Stimulated activated naive B cell treated with anti-CD40 and anti-IgM and Interleukin-4, amounts not matched to agents 10 μg/mL and 1 μg/mL and 100 μg/mL, for 72 hours (primary cell): ENCODE measurements at regions not wholly inside any gene's neighbourhood (a gene's known extent, or its start where the extent isn't known, plus 50 kb on each side); places are given as distances from the start of the nearest gene placed in this dataset.
A peak's percentile ranks its signal among the peaks of the same experiment; 100 is the strongest.

Source experiments
- ATAC-seq, 2 donors: fragments of 150-1000 bp; cut with Tn5 transposase; replicated peaks; 2 replicates each; pipeline ENCODE4 v1.10.0; 2021; ENCODE audit warnings: moderate library complexity in 1 of 2
- DNase-seq: peaks from one replicate; pipeline ENCODE4 v3.0.0; 2021
- H3K27ac Mint-ChIP-seq: one replicate; pipeline ENCODE4 v1.8.0; 2022; ENCODE audit warnings: mild to moderate bottlenecking, mixed read lengths
- H3K27me3 Mint-ChIP-seq, 2 donors: one replicate each; pipeline ENCODE4 v1.8.0; 2022; ENCODE audit warnings: mixed read lengths in 2 of 2
- H3K36me3 Mint-ChIP-seq, 2 donors: one replicate each; pipeline ENCODE4 v1.8.0; 2022; ENCODE audit warnings: mixed read lengths in 2 of 2, mild to moderate bottlenecking in 1 of 2
- H3K4me1 Mint-ChIP-seq, 2 donors: one replicate each; pipeline ENCODE4 v1.8.0; 2022; ENCODE audit warnings: mixed read lengths in 2 of 2, mild to moderate bottlenecking in 1 of 2
- H3K4me3 Mint-ChIP-seq, 2 donors: one replicate each; pipeline ENCODE4 v1.8.0; 2022; ENCODE audit warnings: mild to moderate bottlenecking in 2 of 2, mixed read lengths in 2 of 2, moderate library complexity in 1 of 2
- H3K9me3 Mint-ChIP-seq, 2 donors: one replicate each; pipeline ENCODE4 v1.8.0; 2022; ENCODE audit warnings: mixed read lengths in 2 of 2, mild to moderate bottlenecking in 1 of 2

- Mint-ChIP-seq H3K27ac (no peak overlapping the region), H3K4me1 (no peaks in the 10 kb centered on the region), H3K27me3 (peaks cover 5 to 11% of the 10 kb centered on the region in 2 donors), H3K9me3 (no peaks in the 10 kb centered on the region), H3K4me3 (no peak overlapping the region), H3K36me3 (no peaks in the 10 kb centered on the region)
- DNase-seq (no peak), ATAC-seq (no peak)
Observed at GRCh38 chr7:37504801-37505200, 56.1 kb upstream of the ELMO1 start.

- no peak overlapping the region for H3K4me3 Mint-ChIP-seq
- no peaks in the 10 kb centered on the region for H3K9me3 Mint-ChIP-seq
- H3K4me1 Mint-ChIP-seq, result no peaks in the 10 kb centered on the region
- DNase-seq (no peak), ATAC-seq (no peak)
- H3K27me3 Mint-ChIP-seq, result peaks cover 5 to 11% of the 10 kb centered on the region in 2 donors
- no peak overlapping the region for H3K27ac Mint-ChIP-seq
- H3K36me3 Mint-ChIP-seq, result no peaks in the 10 kb centered on the region
Observed at GRCh38 chr7:37505750-37506353, 57.2 kb upstream of the ELMO1 start.

- ATAC-seq, result no peak
- H3K9me3 Mint-ChIP-seq, result no peaks in the 10 kb centered on the region
- no peaks in the 10 kb centered on the region for H3K4me1 Mint-ChIP-seq
- no peak overlapping the region for H3K4me3 Mint-ChIP-seq
- no peak overlapping the region for H3K27ac Mint-ChIP-seq
- H3K27me3 Mint-ChIP-seq, result peaks cover 5 to 11% of the 10 kb centered on the region in 2 donors
- no peaks in the 10 kb centered on the region for H3K36me3 Mint-ChIP-seq
- no peak for DNase-seq
Observed at GRCh38 chr7:37508118-37508517, 59.5 kb upstream of the ELMO1 start.

DNA sequence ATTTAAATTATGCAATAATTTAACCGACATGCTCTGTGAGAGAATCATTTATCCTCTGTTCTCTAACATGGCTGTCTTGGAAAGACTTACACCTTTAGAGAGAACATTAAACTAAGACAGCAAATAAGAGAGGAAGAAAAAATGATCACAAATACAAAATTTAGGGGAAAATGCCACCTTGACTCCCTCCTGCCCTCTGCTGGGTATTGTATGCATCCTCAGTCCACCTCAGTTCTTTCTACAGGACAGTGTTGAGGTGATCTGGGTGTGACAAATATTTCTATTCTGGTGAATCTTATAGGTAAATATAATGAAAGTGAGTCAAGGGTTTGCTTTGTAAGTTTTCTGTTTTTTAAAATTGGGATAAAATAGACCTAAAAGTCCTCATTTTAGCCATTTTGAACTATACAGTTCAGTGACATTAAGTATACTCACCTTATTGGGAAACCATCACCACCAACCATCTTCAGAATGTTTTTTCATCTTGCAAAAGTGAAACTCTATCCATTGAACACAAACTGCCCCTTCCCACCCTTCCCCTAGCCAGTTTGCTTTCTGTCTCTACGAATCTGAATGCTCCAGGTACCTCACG, 61.5 kb upstream of the ELMO1 start:
- DNase-seq (no peak), ATAC-seq (peak; percentile 48 to 57)
- H3K4me1 Mint-ChIP-seq, result no peaks in the 10 kb centered on the region

DNA sequence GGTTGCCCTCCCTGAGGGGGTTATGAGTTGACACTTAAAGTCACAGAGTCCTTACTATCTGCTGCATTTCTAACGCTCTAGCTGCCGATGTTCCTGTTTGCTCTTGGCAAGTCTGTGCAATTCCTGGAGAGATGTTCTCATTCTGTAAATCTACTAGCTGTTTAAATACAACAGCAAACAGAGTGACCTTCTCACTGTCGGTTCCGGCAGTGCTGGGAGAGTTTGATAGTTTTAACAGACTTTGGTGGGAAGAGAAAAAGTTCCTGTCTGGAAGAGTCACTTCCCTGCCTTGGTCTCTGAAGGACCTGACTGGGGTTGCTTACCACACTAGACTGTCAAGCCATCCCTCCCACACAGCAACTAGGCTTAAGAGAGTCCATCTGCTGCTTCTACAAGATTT, 63.3 kb upstream of the ELMO1 start:
- H3K4me1 Mint-ChIP-seq, result no peaks in the 10 kb centered on the region
- no peak overlapping the region for H3K4me3 Mint-ChIP-seq
- H3K9me3 Mint-ChIP-seq, result no peaks in the 10 kb centered on the region
- peaks cover 4 to 10% of the 10 kb centered on the region in 2 donors for H3K27me3 Mint-ChIP-seq
- DNase-seq (no peak), ATAC-seq (no peak)
- no peaks in the 10 kb centered on the region for H3K36me3 Mint-ChIP-seq
- H3K27ac Mint-ChIP-seq, result no peak overlapping the region

More for the DNA sequence above, 61.5 kb upstream of the ELMO1 start:
- Mint-ChIP-seq H3K4me3 (no peak overlapping the region), H3K36me3 (no peaks in the 10 kb centered on the region), H3K27ac (no peak overlapping the region), H3K9me3 (no peaks in the 10 kb centered on the region), H3K27me3 (peaks cover 0 to 11% of the 10 kb centered on the region in 2 donors)

DNA sequence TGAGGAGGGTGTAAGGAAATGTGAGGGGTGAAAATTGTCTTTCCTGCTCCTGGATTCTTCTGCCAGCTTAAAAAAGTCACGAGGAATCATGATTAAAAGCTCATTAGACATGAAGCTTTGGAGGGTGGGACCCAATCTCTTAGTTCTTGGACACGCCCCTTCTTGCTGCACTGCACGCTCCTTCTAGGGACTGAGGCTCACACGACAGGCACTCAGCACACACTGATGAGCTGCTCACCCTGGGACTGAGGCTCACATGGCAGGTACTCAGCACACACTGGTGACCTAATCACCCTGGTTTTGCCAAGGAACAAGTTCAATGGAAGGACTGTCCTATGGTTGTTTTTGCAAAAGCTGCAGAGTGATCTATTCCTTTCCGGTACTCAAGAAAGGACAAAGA, 65.8 kb upstream of the ELMO1 start:
- Mint-ChIP-seq H3K9me3 (no peaks in the 10 kb centered on the region), H3K4me1 (no peaks in the 10 kb centered on the region)

GRCh38 chr7:37516664-37517063, 68.0 kb upstream of the ELMO1 start:
- Mint-ChIP-seq H3K4me1 (no peaks in the 10 kb centered on the region), H3K36me3 (no peaks in the 10 kb centered on the region), H3K27ac (no peak overlapping the region), H3K27me3 (peaks cover 0 to 9% of the 10 kb centered on the region in 2 donors), H3K9me3 (no peaks in the 10 kb centered on the region), H3K4me3 (no peak overlapping the region)
- DNase-seq, result no peak
- no peak for ATAC-seq

More for the DNA sequence above, 65.8 kb upstream of the ELMO1 start:
- ATAC-seq, result no peak
- H3K27me3 Mint-ChIP-seq, result peaks cover 0 to 4% of the 10 kb centered on the region in 2 donors
- no peak overlapping the region for H3K4me3 Mint-ChIP-seq
- no peak overlapping the region for H3K27ac Mint-ChIP-seq
- H3K36me3 Mint-ChIP-seq, result no peaks in the 10 kb centered on the region
- DNase-seq, result no peak

GRCh38 chr7:37518266-37518665, 69.6 kb upstream of the ELMO1 start:
- Mint-ChIP-seq H3K4me1 (no peaks in the 10 kb centered on the region), H3K27ac (no peak overlapping the region), H3K9me3 (no peaks in the 10 kb centered on the region), H3K36me3 (no peaks in the 10 kb centered on the region), H3K4me3 (no peak overlapping the region), H3K27me3 (peaks cover 0 to 9% of the 10 kb centered on the region in 2 donors)
- DNase-seq, result no peak
- no peak for ATAC-seq

- no peak overlapping the region for H3K4me3 Mint-ChIP-seq
- peaks cover 0 to 4% of the 10 kb centered on the region in 2 donors for H3K27me3 Mint-ChIP-seq
- no peaks in the 10 kb centered on the region for H3K4me1 Mint-ChIP-seq
- ATAC-seq (no peak), DNase-seq (no peak)
- H3K27ac Mint-ChIP-seq, result no peak overlapping the region
- H3K9me3 Mint-ChIP-seq, result no peaks in the 10 kb centered on the region
- H3K36me3 Mint-ChIP-seq, result no peaks in the 10 kb centered on the region
Observed at GRCh38 chr7:37524056-37524455, 75.4 kb upstream of the ELMO1 start.

DNA sequence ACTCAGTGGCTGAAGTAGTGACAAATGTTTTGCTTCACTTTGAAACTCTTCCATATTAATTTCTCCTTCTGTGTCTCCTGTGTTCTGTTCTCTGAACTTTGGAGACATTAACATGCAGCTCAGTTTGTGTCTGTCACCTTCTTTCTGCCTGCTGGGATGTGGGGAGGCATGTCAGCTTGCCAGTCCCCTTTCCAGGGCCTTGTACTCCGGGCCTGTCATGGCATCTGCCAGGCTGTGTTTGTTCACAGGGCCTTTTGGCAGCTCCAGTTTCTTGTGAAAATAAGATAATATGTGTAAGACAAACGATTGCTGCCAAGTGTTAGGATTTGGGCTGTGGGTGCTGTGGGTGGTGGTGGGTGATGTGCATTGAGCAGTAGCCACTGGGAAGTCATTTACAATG, 76.1 kb upstream of the ELMO1 start:
- H3K27ac Mint-ChIP-seq, result no peak overlapping the region
- ATAC-seq, result no peak
- no peak overlapping the region for H3K4me3 Mint-ChIP-seq
- H3K36me3 Mint-ChIP-seq, result no peaks in the 10 kb centered on the region
- no peak for DNase-seq
- no peaks in the 10 kb centered on the region for H3K9me3 Mint-ChIP-seq
- peaks cover 0 to 2% of the 10 kb centered on the region in 2 donors for H3K27me3 Mint-ChIP-seq
- H3K4me1 Mint-ChIP-seq, result no peaks in the 10 kb centered on the region

DNA sequence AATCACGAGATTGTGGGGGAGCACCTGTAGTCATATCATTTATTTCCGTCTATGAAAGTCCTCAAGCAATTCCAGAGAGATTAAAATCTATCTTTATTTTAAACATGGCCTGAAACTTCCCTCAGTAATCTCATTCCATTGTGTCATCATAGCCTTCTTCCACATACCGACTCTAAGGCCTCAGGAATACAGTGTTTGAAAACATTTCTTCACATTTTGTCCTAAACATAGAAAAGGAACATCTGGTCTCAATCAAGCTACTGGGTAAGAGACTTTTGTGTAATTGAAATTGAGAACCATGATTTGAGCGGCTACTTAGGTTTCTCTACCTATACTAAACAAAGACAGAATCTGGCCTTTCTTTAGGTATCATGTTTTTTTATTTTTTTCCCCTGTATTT, 78.0 kb upstream of the ELMO1 start:
- no peak overlapping the region for H3K27ac Mint-ChIP-seq
- ATAC-seq, result no peak
- no peaks in the 10 kb centered on the region for H3K4me1 Mint-ChIP-seq
- H3K9me3 Mint-ChIP-seq, result no peaks in the 10 kb centered on the region
- DNase-seq, result no peak
- no peaks in the 10 kb centered on the region for H3K36me3 Mint-ChIP-seq
- peaks cover 4% of the 10 kb centered on the region in 2 donors for H3K27me3 Mint-ChIP-seq
- H3K4me3 Mint-ChIP-seq, result no peak overlapping the region

DNA sequence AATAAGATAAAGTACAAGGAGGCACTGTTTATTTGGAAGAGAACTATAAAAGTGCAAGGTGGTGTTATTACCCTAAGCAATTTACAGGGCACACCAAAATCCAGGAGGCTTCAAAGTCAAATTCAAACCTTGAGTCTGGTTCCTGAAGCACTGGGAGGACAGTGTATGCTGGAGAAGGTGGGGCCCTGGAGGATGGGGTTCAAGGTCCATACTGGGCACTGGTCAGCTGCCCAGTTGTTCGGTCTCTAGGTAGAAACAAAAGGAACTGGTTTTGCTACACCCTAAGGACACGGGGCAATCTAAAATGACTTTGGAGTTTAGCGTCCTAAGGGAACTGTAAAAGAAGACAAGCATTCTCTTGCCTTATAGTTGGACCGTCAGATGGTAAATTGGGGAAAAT, 78.4 kb upstream of the ELMO1 start:
- no peak overlapping the region for H3K27ac Mint-ChIP-seq
- no peaks in the 10 kb centered on the region for H3K36me3 Mint-ChIP-seq
- no peak for ATAC-seq
- DNase-seq, result no peak
- peaks cover 8% of the 10 kb centered on the region in 2 donors for H3K27me3 Mint-ChIP-seq
- no peaks in the 10 kb centered on the region for H3K9me3 Mint-ChIP-seq
- H3K4me3 Mint-ChIP-seq, result no peak overlapping the region
- H3K4me1 Mint-ChIP-seq, result no peaks in the 10 kb centered on the region

- Mint-ChIP-seq H3K36me3 (no peaks in the 10 kb centered on the region), H3K4me3 (no peak overlapping the region), H3K27ac (no peak overlapping the region), H3K4me1 (no peaks in the 10 kb centered on the region), H3K9me3 (peaks cover 4% of the 10 kb centered on the region in 2 donors), H3K27me3 (peaks cover 8 to 15% of the 10 kb centered on the region in 2 donors)
- ATAC-seq, result no peak
- no peak for DNase-seq
Observed at GRCh38 chr7:37531225-37531624, 82.6 kb upstream of the ELMO1 start.

DNA sequence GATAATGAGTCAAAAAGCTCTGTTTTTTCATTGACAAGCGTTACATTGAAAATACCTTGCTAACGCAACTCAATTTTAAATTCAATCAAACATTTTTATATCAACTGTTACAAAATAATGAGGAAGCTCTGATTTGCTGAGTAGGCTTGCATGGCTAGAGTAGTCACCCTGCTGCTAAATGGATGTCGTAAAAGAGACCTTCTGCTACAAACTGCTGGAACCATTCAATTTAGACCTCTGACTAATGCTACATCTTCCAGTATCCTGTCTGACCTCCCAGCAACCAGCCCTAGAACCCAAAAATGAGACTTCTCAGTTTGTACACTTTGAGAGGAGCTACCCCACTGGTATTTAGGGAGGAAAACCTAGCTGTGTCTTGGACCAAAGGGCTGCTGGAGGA, 84.0 kb upstream of the ELMO1 start:
- peaks cover 4% of the 10 kb centered on the region in 2 donors for H3K9me3 Mint-ChIP-seq
- H3K27me3 Mint-ChIP-seq, result peaks cover 8 to 15% of the 10 kb centered on the region in 2 donors
- no peaks in the 10 kb centered on the region for H3K36me3 Mint-ChIP-seq
- no peak for DNase-seq
- H3K4me3 Mint-ChIP-seq, result no peak overlapping the region
- H3K4me1 Mint-ChIP-seq, result no peaks in the 10 kb centered on the region
- ATAC-seq, result no peak
- no peak overlapping the region for H3K27ac Mint-ChIP-seq

- Mint-ChIP-seq H3K27ac (no peak overlapping the region), H3K9me3 (peaks cover 4% of the 10 kb centered on the region in 2 donors), H3K36me3 (no peaks in the 10 kb centered on the region), H3K4me3 (no peak overlapping the region), H3K4me1 (no peaks in the 10 kb centered on the region), H3K27me3 (peaks cover 8 to 15% of the 10 kb centered on the region in 2 donors)
- DNase-seq, result no peak
- no peak for ATAC-seq
Observed at GRCh38 chr7:37534893-37535610, 86.4 kb upstream of the ELMO1 start.
